DLD1 (cell line): ENCODE measurements at regions not wholly inside any gene's neighbourhood (a gene's known extent, or its start where the extent isn't known, plus 50 kb on each side); places are given as distances from the start of the nearest gene placed in this dataset.
"Not testable (repeated sequence)": the region's sequence is repeated elsewhere in the genome, so short reads cannot be mapped to it uniquely, and the experiment has no call there.

Source experiments
- in situ Hi-C: cut with HindIII; loops from 2 replicates; pipeline ENCODE4 v1.10.0; 2017; ENCODE audit warnings: low sequenced_read_pairs

DNA sequence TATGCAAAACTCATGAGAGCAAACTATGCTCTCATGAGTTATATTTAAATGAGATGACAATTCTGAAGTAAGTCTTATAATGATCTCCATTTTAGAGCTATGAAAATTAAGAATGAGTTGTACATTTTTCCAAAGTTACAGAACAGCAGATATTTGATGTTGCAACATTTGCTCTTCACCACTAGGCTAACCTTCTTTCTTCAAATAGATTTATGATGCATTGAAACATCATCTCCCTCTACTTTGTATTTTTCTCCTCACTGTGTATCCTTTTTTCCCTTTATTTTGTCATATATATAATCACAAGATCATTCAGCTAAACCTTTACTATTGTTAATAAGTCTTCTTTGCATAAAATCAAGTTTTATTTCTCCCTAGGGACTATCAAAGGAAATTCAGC lies 497.7 kb upstream of the TYRP1 start:
- in situ Hi-C loops: no loop called here

DNA sequence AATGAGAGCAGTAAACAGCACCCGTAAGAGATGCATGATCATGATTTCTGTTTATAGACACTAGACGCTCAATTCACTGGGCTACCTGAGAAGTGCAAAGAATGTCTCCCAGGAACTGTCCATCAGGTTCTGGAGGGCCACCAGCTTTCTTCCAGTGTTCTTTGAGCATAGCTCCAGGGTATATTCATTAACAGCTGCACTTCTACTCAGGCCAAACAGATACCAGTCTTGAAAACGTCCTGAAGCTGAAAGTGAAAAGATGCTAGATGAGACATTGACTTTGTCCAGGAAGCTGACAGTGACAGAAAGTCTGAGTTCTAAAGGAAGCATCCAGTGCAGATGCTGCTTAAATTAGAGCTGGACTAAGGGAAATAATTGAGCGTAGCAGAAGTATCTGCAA lies 488.7 kb upstream of the TYRP1 start:
- in situ Hi-C loops: no loop called here

DNA sequence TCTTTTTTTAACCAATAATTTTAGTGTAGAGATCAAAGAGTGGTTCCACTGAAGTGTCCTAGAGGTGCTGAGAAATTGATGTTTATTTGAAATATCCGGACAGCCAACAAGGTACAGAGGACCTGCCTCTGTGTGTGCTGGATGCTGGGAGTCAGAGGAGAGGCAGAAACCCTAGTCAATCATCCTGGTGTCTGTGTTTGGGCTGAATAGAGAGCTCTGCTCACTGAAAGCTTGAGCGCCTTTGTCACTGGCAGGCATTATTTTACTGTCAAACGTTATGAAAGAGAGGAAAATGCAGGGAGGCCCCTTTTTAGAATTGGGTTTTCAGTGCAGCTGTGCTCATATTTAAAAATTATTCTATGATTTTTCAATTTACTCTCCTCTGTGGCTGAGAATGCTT lies 480.3 kb upstream of the TYRP1 start:
- in situ Hi-C loops: no loop called here

DNA sequence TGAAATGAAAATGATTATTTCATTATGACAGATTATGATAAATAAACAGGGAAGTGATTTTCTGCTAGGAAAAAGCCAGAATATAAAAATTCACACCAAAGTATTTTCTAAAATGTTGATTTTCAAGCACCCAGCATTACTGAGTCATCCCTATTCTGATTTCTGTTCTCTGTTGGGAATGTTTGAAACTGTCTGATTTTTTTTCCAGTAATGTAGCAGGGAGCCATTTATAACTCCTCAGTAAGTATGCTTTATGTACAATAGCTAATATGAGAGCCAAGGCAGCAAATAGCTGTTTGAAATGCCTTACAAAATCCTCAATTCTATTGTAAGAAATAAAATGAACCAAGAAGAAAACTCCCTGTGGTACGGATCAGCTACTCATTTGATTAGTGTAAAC lies 471.7 kb upstream of the TYRP1 start:
- in situ Hi-C loops: no loop called here

DNA sequence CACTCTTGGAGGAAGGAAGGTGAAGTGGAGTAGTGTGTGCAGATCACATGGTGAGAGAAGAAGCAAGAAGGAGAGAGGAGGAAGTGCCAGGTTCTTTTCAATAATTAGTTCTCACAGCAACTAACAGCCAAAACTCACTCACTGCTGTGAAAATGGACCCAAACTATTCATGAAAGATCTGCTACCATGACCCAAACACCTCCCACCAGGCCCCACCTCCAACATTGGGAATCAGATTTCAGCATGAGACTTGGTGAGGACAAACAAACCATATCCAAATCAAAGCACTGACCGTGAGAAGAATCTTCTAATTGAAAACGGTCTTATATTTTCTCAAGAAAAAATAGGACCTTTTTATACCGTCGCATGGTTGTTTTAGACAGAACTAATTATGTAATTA lies 468.7 kb upstream of the TYRP1 start:
- in situ Hi-C loops: no loop called here

DNA sequence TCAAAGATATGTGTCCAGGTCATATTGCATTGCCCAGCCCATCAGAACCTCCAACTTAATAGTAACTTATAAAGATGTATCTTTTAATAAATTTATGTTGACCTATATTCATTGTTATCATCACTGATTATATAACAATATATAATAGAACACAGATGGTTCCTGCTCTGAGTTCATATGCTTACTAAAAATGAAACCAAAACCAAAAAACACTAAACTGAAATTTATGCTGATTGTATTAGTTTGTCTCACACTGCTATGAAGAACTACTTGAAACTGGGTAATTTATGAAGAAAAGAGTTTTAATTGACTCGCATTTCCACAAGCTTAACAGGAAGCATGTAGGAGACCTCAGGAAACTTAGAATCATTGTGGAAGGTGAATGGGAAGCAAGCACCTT lies 462.5 kb upstream of the TYRP1 start:
- in situ Hi-C loops: no loop called here

DNA sequence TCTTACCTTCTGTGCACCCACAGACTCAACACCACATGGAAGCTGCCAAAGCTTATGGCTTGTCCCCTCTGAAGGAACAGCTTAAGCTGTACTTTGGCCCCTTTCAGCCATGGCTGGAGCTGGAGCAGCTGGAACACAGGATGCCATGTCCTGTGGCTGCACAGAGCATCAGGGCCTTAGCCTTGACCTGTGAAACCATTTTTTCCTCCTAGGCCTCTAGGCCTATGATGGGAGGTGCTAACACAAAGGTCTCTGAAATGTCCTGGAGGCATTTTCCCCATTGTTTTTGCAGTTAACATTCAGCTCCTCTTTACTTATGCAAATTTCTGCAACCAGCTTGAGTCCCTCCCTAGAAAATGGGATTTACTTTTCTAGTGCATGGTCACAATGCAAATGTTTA lies 461.4 kb upstream of the TYRP1 start:
- in situ Hi-C loops: no loop called here

DNA sequence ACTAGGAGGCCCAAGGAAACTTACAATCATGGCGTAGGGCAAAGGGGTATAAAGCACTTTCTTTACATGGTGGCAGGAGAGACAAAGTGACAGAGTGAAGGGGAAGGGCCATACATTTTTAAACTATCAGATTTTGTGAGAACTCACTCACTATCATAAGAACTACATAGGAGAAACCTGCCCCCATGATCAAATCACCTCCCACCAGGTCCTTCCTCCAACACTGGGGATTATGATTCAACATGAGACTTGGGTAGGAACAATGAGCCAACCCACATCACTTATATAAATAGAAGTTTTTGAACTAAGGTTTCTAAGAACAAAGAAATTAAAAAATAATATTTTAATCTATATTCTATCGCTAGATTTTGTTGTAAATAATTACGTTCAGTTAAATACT lies 460.3 kb upstream of the TYRP1 start:
- in situ Hi-C loops: no loop called here

DNA sequence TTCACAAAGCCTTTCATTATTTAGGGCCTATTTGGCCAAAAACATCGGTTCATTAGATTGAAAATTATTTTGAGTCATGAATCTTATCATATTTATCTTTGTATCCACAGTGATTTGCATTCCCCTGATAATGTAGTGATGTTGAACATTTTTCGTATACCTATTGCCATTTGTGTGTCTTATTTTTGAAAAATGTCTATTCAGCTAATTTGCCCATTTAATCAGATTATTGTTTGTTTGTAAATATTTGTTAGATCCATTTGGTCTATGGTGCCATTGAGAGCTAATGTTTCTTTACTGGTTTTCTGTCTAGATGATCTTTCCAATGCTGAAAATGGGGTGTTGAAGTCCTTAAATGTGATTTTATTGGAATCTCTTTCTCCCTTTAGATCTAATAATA lies 439.2 kb upstream of the TYRP1 start:
- in situ Hi-C loops: no loop called here

DNA sequence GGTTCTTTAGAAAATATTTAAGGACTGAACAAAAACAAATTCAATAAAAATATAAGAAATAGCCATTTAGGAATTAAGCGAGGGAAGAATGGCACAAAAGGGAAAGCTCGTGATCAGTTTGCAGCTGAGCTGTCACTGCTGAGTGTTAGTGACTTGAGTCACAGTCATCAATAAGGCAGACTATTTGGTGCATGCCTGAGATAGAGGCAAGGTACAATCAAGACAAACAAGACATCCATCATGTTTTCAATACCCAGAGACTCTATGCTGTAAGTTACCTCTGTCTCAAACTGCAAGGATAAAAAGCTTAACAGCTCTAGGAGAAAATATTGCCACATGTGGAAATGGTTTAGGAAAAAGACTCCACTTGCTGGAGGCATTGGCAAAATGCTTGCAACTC lies 426.4 kb upstream of the TYRP1 start:
- in situ Hi-C loops: no loop called here

DNA sequence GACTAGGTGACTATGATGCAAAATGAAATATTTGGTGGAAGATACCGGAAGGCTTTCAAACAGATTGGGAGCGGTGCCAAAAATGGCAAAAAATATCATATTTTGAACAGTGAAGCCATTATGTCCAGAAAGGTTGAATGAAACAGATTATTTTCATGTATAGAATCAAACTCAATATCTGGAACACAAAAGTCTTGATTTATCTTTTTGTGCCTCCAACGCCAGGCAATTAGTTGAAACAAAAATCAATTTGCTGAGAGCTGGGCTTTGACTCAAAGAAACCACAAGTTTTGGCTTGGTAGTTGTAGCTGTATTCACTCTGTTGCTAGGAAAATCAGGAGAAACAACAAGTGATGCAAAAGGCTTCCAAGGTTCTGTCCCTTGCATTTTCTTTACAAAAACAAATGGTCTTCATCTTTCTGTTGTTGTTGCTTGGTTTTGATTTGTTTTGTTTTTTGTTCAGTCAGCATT lies 421.7 kb upstream of the TYRP1 start:
- in situ Hi-C loops: no loop called here

DNA sequence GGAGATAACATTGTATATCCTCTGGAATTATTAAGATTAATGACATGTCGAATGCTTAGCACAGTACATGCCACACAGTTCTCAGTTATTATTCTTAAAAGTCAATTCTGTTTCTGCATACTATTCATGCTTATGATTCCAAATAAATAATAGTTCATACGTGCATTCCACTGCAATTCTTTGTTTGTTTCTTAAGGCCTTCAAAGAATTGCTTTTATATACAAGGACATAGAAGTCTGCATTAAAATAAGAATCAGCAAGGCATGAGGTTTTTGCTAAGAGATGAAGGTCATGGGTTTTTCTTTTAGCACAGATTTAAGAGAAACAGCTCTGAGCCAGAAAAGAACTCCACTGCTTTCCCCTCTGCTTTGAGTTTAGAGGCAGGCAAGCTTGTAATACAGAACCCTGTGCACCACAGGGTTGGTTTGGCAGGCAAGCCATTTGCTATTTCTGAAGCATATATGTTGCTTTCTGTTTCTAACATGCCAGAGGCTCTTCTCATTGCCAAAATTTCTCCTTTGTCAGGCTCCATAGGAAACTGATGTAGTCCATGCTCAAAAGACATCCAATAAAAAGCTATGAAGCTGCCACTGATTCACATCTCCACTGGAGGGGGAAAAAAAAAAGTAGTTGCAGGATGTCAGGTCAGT lies 420.6 kb upstream of the TYRP1 start:
- in situ Hi-C loops: no loop called here

DNA sequence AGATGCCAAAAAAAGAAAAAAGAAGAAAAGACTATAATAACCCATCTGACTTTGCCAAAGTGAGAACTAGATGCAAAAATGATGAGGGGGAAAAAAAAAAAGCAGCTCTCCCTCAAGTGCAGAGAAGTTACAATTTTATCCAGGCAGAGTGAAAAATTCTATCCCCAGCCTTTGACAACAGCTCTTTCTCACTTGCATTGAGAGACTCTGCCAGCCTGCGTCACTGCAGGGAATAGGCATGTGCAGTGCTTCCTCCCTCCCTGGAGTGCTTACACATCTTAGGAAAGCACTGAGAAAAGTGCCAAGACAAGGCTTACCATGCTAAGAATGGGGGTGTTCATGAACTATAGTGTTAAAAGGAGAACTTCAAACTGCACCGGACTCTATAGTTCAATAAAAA lies 418.6 kb upstream of the TYRP1 start:
- in situ Hi-C loops: no loop called here

DNA sequence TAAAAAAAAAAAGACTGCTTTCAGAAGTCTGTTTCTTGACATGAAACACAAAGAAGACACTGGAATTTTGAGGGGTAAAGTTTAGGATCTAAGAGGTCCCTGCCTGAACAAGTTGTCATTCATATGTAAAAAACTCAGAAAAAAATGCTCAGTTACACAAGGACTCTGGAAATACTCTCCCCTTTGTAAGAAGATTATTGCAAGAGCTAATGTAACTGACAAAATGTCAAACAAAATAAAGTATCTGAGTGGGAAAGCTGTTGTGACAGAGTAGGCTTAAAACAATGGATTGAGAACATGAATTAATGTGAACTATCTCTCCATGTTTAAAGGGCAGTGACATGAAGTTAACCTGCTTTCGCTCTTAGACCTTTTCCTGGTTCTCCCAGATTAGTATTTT lies 416.7 kb upstream of the TYRP1 start:
- in situ Hi-C loops: no loop called here

DNA sequence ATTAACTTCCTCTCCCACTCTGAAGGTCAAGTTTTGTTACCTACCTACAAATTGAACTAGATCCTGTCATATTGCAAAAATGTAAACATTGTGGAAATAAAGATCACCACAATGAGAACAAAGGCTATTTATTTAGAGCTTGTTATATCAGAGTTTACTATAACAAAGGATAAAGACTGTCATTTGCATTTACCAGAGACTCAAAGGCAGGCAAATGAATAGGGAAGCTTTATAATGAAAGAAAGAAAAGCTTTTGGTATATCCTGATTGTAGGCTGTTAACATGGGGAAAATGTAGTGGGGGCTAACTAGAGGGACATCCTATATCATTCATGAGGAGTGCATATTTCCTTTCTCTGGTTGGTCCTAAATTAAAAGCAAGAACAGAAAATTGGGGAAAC lies 403.5 kb upstream of the TYRP1 start:
- in situ Hi-C loops: no loop called here

DNA sequence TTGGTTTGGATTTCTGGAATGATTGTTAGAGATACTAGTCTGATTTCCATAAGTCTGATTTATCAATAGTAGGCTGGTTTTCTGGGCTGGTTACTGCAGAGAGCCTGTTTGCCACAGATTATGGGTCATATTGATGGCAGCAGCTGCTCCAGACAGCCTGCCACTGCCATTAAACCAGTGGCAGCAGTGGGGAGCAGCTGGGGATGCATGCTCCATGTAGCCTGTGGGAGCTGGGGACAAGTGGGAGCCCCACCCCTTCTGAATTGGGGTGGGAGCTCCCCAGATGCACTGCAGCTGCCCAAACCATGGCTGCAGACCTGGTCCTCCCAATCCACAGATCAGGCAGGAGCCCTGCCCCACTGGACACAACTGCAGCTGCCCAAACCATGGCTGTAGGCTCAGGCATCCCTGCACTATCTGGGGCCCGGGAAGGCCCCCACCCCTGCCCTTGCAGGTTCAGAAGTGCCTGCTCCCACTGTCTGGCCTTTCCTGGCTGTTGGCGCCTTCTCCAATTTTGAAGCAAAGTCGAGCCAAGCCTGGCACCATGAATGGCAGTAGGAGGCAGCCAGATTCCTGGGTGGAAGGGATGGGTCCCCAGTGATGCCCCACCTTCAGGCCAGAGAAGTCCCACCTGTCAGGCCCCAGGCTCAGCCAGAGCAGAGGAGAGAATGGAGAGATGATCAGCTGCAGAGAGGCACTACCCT lies 402.9 kb upstream of the TYRP1 start:
- in situ Hi-C loops: no loop called here

DNA sequence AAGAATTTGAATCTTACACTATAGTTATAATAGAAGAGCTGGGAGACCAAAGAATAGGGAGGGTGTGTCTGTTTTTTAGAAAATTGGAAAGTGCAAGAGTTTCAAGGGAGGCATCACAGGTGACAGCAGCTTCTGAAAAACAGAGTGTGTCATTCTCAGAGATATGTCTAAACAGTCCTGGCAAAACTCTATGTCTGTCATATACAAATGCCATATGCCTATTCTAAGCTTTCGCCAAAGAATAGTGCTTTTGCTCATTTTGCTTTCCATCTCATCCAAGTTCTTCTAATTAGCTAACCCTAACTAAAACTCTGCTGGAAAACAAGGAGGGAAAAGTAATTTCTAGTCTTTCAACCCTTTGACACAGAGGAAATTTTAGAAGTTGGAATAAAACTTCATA lies 388.0 kb upstream of the TYRP1 start:
- in situ Hi-C loops: no loop called here

DNA sequence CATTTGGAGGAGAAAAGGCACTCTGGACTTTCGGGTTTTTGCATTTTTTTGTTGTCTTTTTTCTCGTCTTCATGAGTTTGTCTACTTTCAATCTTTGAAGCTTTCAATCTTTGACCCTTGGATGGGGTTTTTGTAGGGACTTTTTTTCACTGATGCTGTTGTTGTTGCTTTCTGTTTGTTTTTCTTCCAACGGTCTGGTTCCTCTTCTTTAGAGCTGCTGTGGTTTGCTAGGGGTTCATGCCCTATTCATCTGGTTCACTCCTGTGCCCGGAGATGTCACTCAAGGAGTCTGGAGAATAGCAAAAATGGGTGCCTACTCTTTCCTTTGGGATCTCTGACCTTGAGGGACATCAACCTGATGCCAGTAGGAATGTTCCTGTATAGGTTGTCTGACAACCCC lies 378.6 kb upstream of the TYRP1 start:
- in situ Hi-C loops: no loop called here

DNA sequence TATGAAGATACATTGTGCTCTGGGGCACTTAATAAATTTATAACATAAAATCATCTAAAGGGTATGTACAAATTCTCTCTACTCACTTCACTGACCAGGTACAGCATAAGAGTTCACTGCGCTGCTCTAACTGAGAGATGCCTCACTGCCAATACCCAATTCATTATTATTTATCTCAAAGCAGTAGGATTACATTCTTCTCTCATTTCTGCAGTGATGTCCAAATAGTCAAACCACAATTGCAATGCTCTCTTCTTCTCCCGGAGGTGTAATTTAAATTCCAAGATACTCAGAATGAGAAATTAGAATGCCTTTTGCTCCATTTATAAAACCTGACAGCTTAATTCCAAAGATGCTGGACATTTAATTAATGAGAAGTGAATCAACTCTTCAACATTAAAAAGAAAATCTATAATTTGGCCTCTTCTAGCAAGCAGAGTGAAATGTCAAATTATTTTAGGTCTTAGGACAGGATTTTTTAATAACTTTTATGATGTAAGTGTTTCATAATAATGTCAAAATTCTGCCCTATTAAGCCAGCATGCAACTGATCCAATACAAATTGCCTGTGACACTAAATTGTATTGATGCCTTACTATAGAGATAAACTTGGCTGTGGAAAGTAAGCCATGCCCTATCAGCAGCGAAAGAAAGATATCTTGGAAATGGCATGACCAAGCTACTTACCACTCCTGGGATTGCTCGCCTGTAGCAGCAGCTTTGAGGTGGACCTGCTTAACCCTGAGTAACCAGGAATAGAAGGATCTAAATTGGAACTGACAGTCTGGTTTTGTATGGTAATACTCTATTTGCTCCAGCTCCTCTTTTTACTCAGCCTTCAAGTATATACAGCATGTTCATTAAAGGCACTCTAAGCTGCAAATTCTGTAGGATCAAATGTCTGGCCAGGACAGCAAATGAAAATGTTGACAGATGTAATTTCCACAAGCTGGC lies 374.2 kb upstream of the TYRP1 start:
- in situ Hi-C loops: no loop called here

DNA sequence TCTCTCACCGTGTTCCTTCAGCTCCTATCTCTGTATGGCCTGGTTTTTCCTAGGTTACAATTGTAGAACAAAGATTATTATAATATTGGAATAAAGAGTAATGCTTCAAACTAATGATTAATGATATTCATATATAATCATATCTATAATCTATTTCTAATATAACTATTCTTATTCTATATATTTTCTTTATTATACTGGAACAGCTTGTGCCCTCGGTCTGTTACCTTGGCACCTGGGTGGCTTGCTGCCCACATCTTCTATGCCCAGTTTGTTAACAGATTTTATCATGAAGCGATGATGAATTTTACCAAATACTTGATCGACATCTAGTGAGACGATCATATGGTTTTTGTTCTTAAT lies 363.6 kb upstream of the TYRP1 start:
- in situ Hi-C loops: no loop called here

DNA sequence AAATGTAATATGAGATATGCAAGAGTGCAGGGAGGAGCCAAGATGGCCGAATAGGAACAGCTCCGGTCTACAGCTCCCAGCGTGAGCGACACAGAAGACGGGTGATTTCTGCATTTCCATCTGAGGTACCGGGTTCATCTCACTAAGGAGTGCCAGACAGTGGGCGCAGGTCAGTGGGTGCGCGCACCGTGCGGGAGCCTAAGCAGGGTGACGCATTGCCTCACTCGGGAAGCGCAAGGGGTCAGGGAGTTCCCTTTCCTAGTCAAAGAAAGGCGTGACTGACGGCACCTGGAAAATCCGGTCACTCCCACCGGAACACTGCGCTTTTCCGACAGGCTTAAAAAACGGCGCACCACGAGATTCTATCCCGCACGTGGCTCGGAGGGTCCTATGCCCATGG lies 359.2 kb upstream of the TYRP1 start:
- in situ Hi-C loops: not testable (repeated sequence)

DNA sequence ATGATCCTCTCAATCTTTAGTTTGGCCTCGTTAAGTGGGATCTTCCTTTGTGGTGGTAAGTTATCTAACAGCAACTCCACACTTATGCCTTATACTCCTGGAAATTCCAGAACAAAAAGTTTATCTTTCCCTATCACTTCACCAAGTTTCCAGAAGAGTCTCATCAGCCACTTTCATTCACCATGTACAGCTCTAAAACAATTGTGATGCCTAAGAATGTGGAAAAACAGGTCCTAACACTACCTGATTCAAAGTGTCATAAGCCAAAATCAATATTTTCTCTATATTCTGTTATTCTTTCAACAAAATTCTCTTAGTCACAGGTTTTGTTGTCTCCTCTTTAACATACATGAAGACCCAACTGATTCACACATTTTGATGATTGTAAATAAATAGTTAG lies 342.4 kb upstream of the TYRP1 start:
- in situ Hi-C loops: no loop called here
